HS-5 (cell line): ENCODE measurements at regions not wholly inside any gene's neighbourhood (a gene's known extent, or its start where the extent isn't known, plus 50 kb on each side); places are given as distances from the start of the nearest gene placed in this dataset.
A peak's percentile ranks its signal among the peaks of the same experiment; 100 is the strongest.

Experiments
- DNase-seq: peaks from one replicate; pipeline ENCODE4 v3.0.0-alpha.2; 2012; ENCODE audit warnings: low read depth

GRCh38 chr18:47470941-47471340 lies 219.5 kb upstream of the SKOR2 start:
- no peak for DNase-seq

- DNase-seq: no peak
Observed at GRCh38 chr18:47469576-47469975, 218.1 kb upstream of the SKOR2 start.

DNA sequence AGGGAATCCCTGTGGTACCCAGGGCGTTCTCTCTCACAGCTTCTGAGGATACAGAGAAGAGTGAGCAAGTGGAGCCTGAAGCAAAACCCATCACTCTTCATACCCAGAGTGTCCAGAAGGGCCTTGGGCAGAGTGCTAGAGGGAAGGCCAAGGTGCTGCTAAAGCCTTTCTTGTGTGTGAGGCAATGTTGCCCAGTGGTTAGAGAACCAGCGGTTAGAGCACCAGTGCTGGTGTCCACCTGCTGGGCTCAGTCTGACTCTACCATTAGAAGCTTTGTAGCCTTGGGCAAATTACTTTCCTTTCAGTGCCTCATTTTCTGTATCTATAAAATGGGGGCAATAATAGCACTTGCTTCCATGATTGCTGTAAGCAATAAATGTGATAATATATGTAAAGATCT lies 210.5 kb upstream of the SKOR2 start:
- no peak for DNase-seq

DNA sequence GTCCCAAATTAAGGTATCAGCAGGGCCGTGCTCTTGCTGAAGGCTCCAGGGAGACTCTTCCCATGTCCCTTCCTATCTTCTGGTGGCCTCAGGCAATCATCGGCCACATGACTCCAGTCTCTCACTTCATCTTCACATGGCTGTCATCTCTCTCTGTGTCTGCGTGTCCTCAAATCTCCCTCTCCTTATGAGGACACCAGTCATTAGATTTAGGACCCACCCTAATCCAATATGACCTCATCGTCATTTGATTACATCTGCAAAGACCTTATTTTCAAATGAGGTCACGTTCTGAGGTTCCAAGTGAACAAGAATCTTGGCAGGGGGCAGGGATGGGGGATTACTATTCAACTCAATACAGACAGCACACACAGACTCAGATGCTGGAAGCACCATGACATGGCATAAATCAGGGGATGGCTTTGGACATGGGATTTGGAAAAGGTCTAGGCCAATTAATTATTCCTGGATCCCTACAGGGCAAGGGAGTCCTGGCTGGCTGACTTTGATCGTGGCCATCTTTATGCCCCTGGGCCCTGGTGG lies 210.0 kb upstream of the SKOR2 start:
- DNase-seq: no peak

- DNase-seq: no peak
Observed at GRCh38 chr18:47458483-47458882, 207.0 kb upstream of the SKOR2 start.

GRCh38 chr18:47457614-47458013 lies 206.2 kb upstream of the SKOR2 start:
- no peak for DNase-seq

DNA sequence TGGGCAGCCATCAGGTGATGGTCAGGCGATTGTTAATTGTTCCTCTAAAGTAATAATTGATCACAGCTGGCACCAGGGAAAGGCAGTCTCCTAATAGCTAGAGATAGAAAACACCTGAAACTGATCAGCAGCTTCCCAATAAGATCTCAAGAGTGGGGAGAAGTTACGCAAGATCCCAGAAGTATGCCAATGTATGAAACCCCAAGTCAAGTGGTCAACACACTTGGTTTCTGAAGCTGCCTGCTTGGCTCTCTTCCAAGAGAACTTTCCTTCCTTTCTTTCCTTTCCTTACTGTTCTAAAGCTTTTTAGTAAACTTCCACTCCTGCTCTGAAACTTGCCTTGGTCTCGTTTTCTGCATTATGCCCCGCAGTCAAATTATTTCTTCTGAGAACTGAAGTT lies 201.6 kb upstream of the SKOR2 start:
- no peak for DNase-seq

DNA sequence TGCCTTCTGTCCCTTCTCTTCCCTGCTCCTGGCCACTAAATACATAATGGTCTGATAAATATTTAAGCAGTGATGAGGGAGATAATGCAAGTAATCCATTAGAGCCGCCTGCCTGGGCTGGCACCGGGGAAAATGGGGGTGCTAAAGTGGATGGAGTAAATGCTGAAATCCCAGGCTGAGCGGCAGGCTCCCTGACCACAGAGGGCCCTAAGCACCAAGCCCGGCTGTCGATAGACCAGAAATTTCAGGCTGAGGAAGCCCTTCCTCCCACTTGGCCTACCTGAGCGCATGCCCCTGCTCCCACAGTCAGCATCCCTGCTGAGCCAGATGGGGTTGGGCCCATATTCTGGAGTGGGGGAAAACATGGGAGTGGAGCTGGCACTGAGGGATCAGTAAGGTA lies 197.5 kb upstream of the SKOR2 start:
- DNase-seq: no peak

GRCh38 chr18:47441914-47442313 lies 190.5 kb upstream of the SKOR2 start:
- DNase-seq: no peak

- no peak for DNase-seq
Observed at GRCh38 chr18:47438001-47438400, 186.5 kb upstream of the SKOR2 start.

- DNase-seq: no peak
Observed at GRCh38 chr18:47436871-47437270, 185.4 kb upstream of the SKOR2 start.

DNA sequence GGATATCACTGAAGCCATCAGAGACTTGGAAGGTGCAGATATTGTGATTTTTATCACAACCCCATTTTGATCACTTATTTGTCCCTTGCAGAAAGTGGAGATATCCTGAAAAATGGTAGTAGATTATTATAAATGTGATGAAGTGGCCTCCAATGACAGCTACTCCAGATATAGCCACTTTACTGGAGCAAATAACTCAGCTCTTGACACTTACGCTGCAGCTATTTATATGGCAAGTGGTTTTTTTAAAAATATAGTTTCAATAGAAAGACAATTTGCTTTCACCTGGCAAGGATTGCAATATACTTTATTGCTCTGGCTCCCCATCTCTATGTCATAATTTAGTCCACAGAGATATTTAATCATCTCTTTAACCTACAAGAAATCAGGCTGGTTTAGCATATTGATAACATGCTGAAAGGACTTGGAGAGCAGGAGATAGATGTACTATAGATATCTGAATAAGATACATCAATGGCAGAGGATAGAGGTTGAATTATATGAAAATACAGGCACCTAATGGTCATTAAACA lies 182.8 kb upstream of the SKOR2 start:
- DNase-seq: no peak

- no peak for DNase-seq
Observed at GRCh38 chr18:47427923-47428637, 176.6 kb upstream of the SKOR2 start.

- DNase-seq: no peak
Observed at GRCh38 chr18:47427072-47427471, 175.6 kb upstream of the SKOR2 start.

DNA sequence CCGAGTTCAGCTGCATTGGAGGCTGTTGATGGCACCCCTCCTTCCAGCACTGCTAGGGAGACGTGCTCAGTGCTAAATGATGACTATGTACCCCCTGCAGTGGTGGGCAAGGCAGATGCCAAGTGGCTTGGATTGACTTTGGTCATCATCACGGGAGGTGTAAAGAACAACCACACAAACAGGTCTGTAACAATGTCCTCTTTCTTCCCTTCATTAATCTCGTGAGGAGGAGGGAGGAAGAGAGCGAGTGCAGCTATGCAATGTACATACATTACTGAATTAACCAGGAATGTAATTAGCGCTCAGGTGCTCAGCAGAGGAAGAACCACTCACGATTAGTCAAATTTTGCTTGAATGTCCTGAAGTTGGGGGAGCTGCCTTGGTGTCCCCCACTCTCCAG lies 173.9 kb upstream of the SKOR2 start:
- DNase-seq: no peak

GRCh38 chr18:47422524-47422923 lies 171.1 kb upstream of the SKOR2 start:
- no peak for DNase-seq

GRCh38 chr18:47420130-47420529 lies 168.7 kb upstream of the SKOR2 start:
- DNase-seq: no peak

DNA sequence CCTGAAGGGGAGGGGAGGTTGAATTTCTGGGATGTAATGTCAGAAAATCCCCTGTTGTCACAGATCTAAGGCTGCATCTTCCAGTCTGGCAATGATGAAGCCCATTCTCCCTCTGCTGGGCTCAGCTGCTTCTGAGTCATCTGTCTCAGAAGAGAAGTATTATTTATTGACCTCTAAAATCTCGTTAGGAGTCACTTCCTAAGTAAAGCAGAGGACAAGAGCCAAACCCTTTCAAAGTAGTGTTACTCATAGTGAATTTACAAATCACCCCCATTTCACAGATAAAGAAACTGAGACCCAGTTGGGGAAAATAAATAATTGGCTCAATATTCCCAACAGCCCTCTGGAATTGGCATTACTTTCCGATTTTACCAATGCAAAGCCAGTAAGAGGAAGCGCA lies 167.3 kb upstream of the SKOR2 start:
- DNase-seq: peak; percentile 38

DNA sequence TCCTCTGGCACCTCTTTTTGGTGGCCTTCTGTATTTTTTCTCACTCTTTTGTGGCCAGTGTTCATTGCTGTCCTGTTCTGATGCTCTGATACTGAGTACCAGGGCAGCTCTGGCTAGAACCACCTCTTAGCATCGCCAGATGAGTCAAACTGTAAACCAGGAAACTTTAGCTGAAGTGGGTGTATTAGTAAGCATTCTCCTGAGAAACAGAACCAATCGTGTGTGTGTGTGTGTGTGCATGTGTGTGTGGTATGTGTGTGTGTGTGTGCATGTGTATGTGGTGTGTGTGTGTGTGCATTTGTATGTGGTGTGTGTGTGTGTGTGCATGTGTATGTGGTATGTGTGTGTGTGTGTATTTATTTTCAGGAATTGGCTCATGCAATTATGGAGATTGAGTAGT lies 166.3 kb upstream of the SKOR2 start:
- no peak for DNase-seq

DNA sequence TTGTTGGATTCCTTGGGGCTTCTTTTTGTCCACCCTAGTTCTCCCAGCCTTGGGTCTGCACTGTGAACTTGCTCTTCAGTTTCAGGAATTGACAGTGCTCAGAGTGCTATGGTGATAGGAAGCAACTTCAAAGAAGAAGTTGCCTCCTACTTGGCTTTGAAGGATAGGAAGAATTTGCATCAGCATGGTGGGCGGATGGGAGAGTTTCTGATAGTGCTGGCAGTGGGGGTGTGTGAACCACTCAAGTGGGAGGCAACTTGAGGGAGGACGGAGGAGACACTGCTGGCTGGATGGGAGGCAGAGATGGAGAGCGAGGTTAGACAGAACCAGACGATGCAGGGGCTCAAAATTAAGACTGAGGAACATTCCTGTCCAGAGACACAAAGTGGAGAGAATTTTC lies 164.4 kb upstream of the SKOR2 start:
- no peak for DNase-seq

- no peak for DNase-seq
Observed at GRCh38 chr18:47413327-47413726, 161.9 kb upstream of the SKOR2 start.

- DNase-seq: no peak
Observed at GRCh38 chr18:47412924-47413323, 161.5 kb upstream of the SKOR2 start.

DNA sequence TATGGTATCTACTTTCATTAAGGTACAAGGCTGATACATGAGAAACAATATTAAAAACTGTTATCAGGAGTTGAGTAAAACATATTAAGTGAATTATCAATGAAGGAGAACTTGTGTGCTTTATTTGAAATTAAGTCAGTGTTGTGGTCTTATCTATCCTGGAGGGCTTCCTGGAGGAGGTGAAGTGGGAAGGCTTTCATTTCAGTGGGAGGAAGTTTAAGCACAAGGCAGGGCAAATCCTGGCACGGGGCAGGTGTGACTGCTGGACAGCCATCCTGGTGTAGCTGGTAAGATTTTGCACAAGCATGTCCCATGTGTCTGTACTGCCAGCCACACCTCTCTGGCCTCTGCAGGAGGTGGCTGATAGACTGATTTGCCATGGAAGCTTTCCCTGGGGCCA lies 159.7 kb upstream of the SKOR2 start:
- DNase-seq: no peak

GRCh38 chr18:47410139-47410538 lies 158.7 kb upstream of the SKOR2 start:
- DNase-seq: no peak
